Mucosa of descending colon (tissue), 3 donors: ENCODE measurements at regions not wholly inside any gene's neighbourhood (a gene's known extent, or its start where the extent isn't known, plus 50 kb on each side); places are given as distances from the start of the nearest gene placed in this dataset.
"Not testable (repeated sequence)": the region's sequence is repeated elsewhere in the genome, so short reads cannot be mapped to it uniquely, and the experiment has no call there.

Experiments used
- ATAC-seq: fragments of 200-7000 bp; cut with Tn5 transposase; one replicate; pipeline ENCODE4 v1.9.1; 2020; ENCODE audit warnings: mild to moderate bottlenecking, moderate library complexity
- DNase-seq, 3 donors: peaks; one replicate each; pipeline ENCODE4 v3.0.0-alpha.2; 2020
- H3K36me3 ChIP-seq: fragments of 200-600 bp; one replicate; pipeline ENCODE4 v1.8.0; 2021; ENCODE audit warnings: low read depth, mild to moderate bottlenecking
- H3K4me1 ChIP-seq: fragments of 200-600 bp; one replicate; pipeline ENCODE4 v1.8.0; 2021; ENCODE audit warnings: low read depth, mild to moderate bottlenecking
- H3K4me3 ChIP-seq: fragments of 200-600 bp; one replicate; pipeline ENCODE4 v1.8.0; 2021; ENCODE audit warnings: mild to moderate bottlenecking
- H3K9me3 ChIP-seq: fragments of 200-600 bp; one replicate; pipeline ENCODE4 v1.8.0; 2021; ENCODE audit warnings: mild to moderate bottlenecking
- CTCF ChIP-seq: fragments of 200-600 bp; IDR thresholded peaks from one replicate; pipeline ENCODE4 v1.8.0; 2022; ENCODE audit warnings: antibody characterized with exemption, mild to moderate bottlenecking
- intact Hi-C, 2 donors: fragments of 100-400 bp; cut with DNase I in 1 of 2; cut with micrococcal nuclease in 1 of 2; formaldehyde crosslinking; loops; one replicate each; pipeline versions ENCODE4 v1.11.0 to v1.11.1; 2022; cut with DNase I, micrococcal nuclease
- donor health status: DM: no; HTN: no; CAD: no; lungs with moderate emphysema.
- donor health status: DM: no; HTN: no; CAD: no.
- donor health status: DM: no; HTN: yes; CAD: no.

GRCh38 chr4:173609158-173609557 is 79.1 kb upstream of the HAND2 start:
- Histone ChIP-seq H3K4me3 (no peak overlapping the region), H3K36me3 (no peaks in the 10 kb centered on the region), H3K9me3 (no peaks in the 10 kb centered on the region), H3K4me1 (no peaks in the 10 kb centered on the region)
- TF ChIP-seq CTCF, result no peak
- no peak for ATAC-seq
- intact Hi-C loops, result no loop called here
- DNase-seq, result no peak

- ATAC-seq, intact Hi-C loops, H3K4me3 ChIP-seq, H3K36me3 ChIP-seq, H3K9me3 ChIP-seq, H3K4me1 ChIP-seq: not testable (repeated sequence)
- peak in 2 of 3 donors; percentile 31 to 54 for DNase-seq
Observed at GRCh38 chr4:173608632-173609031, 78.6 kb upstream of the HAND2 start.

GRCh38 chr4:173591760-173592159 is 61.7 kb upstream of the HAND2 start:
- ATAC-seq (no peak), DNase-seq (no peak)
- TF ChIP-seq CTCF, result no peak
- Histone ChIP-seq H3K4me3 (no peak overlapping the region), H3K9me3 (no peaks in the 10 kb centered on the region), H3K36me3 (no peaks in the 10 kb centered on the region), H3K4me1 (no peaks in the 10 kb centered on the region)
- intact Hi-C loops, result no loop called here

- no peak for DNase-seq
- Histone ChIP-seq H3K36me3 (no peaks in the 10 kb centered on the region), H3K4me3 (no peak overlapping the region), H3K4me1 (no peaks in the 10 kb centered on the region), H3K9me3 (no peaks in the 10 kb centered on the region)
- ATAC-seq, result no peak
- intact Hi-C loops, result no loop called here
- no peak for TF ChIP-seq CTCF
Observed at GRCh38 chr4:173590697-173591096, 60.7 kb upstream of the HAND2 start.

- no peaks in the 10 kb centered on the region for H3K9me3 ChIP-seq
- DNase-seq, result no peak
- no peak overlapping the region for H3K4me3 ChIP-seq
- intact Hi-C loops, result no loop called here
- H3K4me1 ChIP-seq, result no peaks in the 10 kb centered on the region
- peak; percentile 26 for ATAC-seq
- no peak for TF ChIP-seq CTCF
- no peaks in the 10 kb centered on the region for H3K36me3 ChIP-seq
Observed at GRCh38 chr4:173585876-173586572, 56.0 kb upstream of the HAND2 start.

GRCh38 chr4:173584506-173584905 is 54.5 kb upstream of the HAND2 start:
- H3K36me3 ChIP-seq, result no peaks in the 10 kb centered on the region
- H3K4me3 ChIP-seq, result no peak overlapping the region
- no peak for TF ChIP-seq CTCF
- no peaks in the 10 kb centered on the region for H3K9me3 ChIP-seq
- intact Hi-C loops, result no loop called here
- no peak for ATAC-seq
- H3K4me1 ChIP-seq, result no peaks in the 10 kb centered on the region
- DNase-seq, result no peak
